Hepatocyte (in vitro differentiated cells): ENCODE measurements at regions not wholly inside any gene's neighbourhood (a gene's known extent, or its start where the extent isn't known, plus 50 kb on each side); places are given as distances from the start of the nearest gene placed in this dataset.

ENCODE experiments used
- EZH2 ChIP-seq: fragments of 200-600 bp; sonication (generic); IDR thresholded peaks from 2 replicates; pipeline ENCODE4 v1.6.1; 2016; ENCODE audit warnings: antibody characterized with exemption, mild to moderate bottlenecking, borderline replicate concordance
- EZH2phosphoT487 ChIP-seq: fragments of 200-600 bp; sonication (generic); IDR thresholded peaks from one replicate; pipeline ENCODE4 v1.6.1; 2018; ENCODE audit warnings: antibody characterized with exemption, mild to moderate bottlenecking, low read depth, moderate library complexity; ENCODE audit not compliant: unreplicated experiment, severe bottlenecking
- TF ChIP-seq, protein P1 (sequence below): fragments of 200-600 bp; sonication (generic); IDR thresholded peaks from 2 replicates; pipeline ENCODE4 v1.5.1; 2016; ENCODE audit warnings: antibody characterized with exemption, mild to moderate bottlenecking; ENCODE audit not compliant: poor library complexity

DNA sequence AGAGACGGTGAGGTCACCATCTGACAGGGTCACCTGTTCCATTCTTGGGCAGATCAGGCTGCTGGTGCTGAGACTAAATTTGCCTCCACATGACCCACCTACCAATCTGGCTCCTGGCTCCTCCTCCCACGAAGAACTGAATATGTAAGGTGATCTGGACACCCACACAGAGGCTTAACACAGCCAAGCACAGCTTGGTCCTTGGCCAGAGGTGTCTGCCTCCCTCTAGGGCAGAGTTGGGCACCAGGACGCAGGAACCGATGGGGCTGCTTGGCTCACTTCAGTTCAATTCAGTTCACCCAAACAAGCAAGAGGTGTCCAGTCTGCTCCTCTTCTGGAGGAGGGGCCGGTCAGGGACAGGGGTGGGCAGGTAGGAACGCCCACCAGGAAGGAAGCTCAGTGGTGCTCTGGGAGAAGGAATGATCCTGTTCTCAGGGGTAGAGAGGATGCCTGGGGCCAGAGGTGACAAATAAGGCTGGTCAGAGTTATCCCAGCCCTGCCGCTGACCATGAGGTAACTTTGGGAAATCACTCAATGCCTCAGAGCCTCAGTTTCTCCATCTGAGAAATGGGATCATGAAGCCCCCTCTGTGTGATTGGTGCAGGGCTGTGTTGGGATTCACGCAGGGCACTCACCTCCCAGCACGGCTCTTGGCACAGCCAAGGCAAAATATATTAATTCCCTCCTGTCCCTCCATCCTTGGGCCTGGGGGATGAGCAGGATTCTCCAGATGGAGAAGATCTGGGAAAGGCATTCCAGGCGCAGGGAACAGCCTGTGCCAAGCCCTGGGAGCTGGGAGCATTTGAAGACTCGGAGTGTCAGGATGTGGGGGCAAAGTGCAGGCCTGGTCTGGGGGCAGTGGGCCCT lies 284.5 kb downstream of the PTPRU start:
- TF ChIP-seq, protein P1, sequence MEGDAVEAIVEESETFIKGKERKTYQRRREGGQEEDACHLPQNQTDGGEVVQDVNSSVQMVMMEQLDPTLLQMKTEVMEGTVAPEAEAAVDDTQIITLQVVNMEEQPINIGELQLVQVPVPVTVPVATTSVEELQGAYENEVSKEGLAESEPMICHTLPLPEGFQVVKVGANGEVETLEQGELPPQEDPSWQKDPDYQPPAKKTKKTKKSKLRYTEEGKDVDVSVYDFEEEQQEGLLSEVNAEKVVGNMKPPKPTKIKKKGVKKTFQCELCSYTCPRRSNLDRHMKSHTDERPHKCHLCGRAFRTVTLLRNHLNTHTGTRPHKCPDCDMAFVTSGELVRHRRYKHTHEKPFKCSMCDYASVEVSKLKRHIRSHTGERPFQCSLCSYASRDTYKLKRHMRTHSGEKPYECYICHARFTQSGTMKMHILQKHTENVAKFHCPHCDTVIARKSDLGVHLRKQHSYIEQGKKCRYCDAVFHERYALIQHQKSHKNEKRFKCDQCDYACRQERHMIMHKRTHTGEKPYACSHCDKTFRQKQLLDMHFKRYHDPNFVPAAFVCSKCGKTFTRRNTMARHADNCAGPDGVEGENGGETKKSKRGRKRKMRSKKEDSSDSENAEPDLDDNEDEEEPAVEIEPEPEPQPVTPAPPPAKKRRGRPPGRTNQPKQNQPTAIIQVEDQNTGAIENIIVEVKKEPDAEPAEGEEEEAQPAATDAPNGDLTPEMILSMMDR = no peak
- no peak for TF ChIP-seq EZH2phosphoT487
- TF ChIP-seq EZH2 = no peak
